GM12875 (cell line): ENCODE measurements at regions not wholly inside any gene's neighbourhood (a gene's known extent, or its start where the extent isn't known, plus 50 kb on each side); places are given as distances from the start of the nearest gene placed in this dataset.

ENCODE experiments used
- H3K4me3 ChIP-seq: one replicate; pipeline ENCODE4 v1.5.1; 2011; ENCODE audit warnings: low read depth, low read length, control low read depth
- CTCF ChIP-seq: IDR thresholded peaks from 2 replicates; pipeline ENCODE4 v1.5.1; 2011; ENCODE audit warnings: low read depth, mild to moderate bottlenecking, control low read depth, inconsistent platforms, low read length, moderate library complexity, borderline replicate concordance; ENCODE audit not compliant: insufficient read depth

GRCh38 chr17:45700171-45701090 lies 83.7 kb upstream of the CRHR1 start:
- TF ChIP-seq CTCF = no peak
- no peak overlapping the region for H3K4me3 ChIP-seq

- no peak overlapping the region for H3K4me3 ChIP-seq
- TF ChIP-seq CTCF = no peak
Observed at GRCh38 chr17:45702666-45703266, 81.4 kb upstream of the CRHR1 start.

- H3K4me3 ChIP-seq = no peak overlapping the region
- no peak for TF ChIP-seq CTCF
Observed at GRCh38 chr17:45703348-45703747, 80.8 kb upstream of the CRHR1 start.

- TF ChIP-seq CTCF = no peak
- H3K4me3 ChIP-seq = no peak overlapping the region
Observed at GRCh38 chr17:45703806-45704205, 80.3 kb upstream of the CRHR1 start.

- no peak overlapping the region for H3K4me3 ChIP-seq
- TF ChIP-seq CTCF = no peak
Observed at GRCh38 chr17:45704251-45704650, 79.9 kb upstream of the CRHR1 start.

GRCh38 chr17:45705123-45706009 lies 78.8 kb upstream of the CRHR1 start:
- no peak overlapping the region for H3K4me3 ChIP-seq
- TF ChIP-seq CTCF = no peak
